Gastrocnemius medialis (tissue), 4 donors: ENCODE measurements at regions not wholly inside any gene's neighbourhood (a gene's known extent, or its start where the extent isn't known, plus 50 kb on each side); places are given as distances from the start of the nearest gene placed in this dataset.

Source experiments
- POLR2A ChIP-seq, 2 donors: fragments of 450-650 bp; IDR thresholded peaks; one replicate each; pipeline ENCODE4 v1.6.1; 2017; ENCODE audit warnings: antibody characterized with exemption in 2 of 2, mild to moderate bottlenecking in 2 of 2, moderate library complexity in 2 of 2
- TF ChIP-seq, protein P1 (sequence below), 5 experiments: fragments of 450-650 bp in 3 of 5; fragments of 200-600 bp in 2 of 5; sonication (generic) in 2 of 5; IDR thresholded peaks in 4 of 5; conservative IDR thresholded peaks in 1 of 5; 1 replicate in 4 of 5; 2 replicates in 1 of 5; pipeline ENCODE4 v1.5.1; 2016 to 2019; ENCODE audit warnings: antibody characterized with exemption in 5 of 5, mild to moderate bottlenecking in 3 of 5, moderate library complexity in 3 of 5

DNA sequence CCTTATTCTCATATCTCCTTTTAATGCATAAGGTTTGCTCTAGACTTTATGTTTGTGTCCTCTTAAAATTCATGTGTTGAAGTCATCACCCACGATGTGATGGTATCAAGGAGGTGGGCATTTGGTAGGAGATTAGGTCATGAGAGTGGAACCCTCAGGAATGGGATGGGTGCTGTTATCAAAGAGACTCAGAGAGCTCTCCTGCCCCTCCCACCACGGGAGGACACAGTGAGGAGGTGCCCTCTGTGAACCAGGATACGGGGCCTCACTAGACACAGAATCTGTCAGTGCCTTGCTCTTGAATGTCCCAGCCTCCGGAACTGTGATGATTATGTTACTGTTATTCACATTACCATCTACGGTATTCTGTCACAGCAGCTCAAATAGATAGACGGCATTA lies 359.0 kb downstream of the IRX1 start:
- TF ChIP-seq, protein P1, sequence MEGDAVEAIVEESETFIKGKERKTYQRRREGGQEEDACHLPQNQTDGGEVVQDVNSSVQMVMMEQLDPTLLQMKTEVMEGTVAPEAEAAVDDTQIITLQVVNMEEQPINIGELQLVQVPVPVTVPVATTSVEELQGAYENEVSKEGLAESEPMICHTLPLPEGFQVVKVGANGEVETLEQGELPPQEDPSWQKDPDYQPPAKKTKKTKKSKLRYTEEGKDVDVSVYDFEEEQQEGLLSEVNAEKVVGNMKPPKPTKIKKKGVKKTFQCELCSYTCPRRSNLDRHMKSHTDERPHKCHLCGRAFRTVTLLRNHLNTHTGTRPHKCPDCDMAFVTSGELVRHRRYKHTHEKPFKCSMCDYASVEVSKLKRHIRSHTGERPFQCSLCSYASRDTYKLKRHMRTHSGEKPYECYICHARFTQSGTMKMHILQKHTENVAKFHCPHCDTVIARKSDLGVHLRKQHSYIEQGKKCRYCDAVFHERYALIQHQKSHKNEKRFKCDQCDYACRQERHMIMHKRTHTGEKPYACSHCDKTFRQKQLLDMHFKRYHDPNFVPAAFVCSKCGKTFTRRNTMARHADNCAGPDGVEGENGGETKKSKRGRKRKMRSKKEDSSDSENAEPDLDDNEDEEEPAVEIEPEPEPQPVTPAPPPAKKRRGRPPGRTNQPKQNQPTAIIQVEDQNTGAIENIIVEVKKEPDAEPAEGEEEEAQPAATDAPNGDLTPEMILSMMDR (IDR thresholded peaks at IDR 0.05 in 4 of 5, conservative IDR thresholded peaks at IDR 0.05 in 1 of 5), result no peak
- no peak for TF ChIP-seq POLR2A (IDR thresholded peaks at IDR 0.05)
